Lung (tissue), 11 donors: ENCODE measurements at regions not wholly inside any gene's neighbourhood (a gene's known extent, or its start where the extent isn't known, plus 50 kb on each side); places are given as distances from the start of the nearest gene placed in this dataset.

Experiments
- ATAC-seq: fragments of 200-7000 bp; cut with Tn5 transposase; one replicate; pipeline ENCODE4 v1.9.1; 2020; ENCODE audit warnings: moderate number of reproducible peaks; ENCODE audit not compliant: insufficient read depth, low FRiP score
- DNase-seq, 3 donors: peaks; one replicate each; pipeline ENCODE4 v3.0.0-alpha.2; 2013 to 2017
- H3K27ac ChIP-seq, 2 donors: one replicate each; pipeline ENCODE4 v1.5.1; 2013; ENCODE audit warnings: mild to moderate bottlenecking in 2 of 2, moderate library complexity in 2 of 2, control low read depth in 1 of 2, inconsistent platforms in 1 of 2, low read depth in 1 of 2, low read length in 1 of 2
- H3K27me3 ChIP-seq, 3 donors: one replicate each; pipeline ENCODE4 v1.5.1; 2013; ENCODE audit warnings: low read length in 2 of 3; ENCODE audit not compliant: control insufficient read depth in 3 of 3, insufficient read depth in 3 of 3
- H3K36me3 ChIP-seq, 4 donors: one replicate each; pipeline ENCODE4 v1.5.1; 2013; ENCODE audit warnings: low read length in 4 of 4, mild to moderate bottlenecking in 1 of 4, moderate library complexity in 1 of 4; ENCODE audit not compliant: control insufficient read depth in 4 of 4, insufficient read depth in 4 of 4
- H3K4me1 ChIP-seq, 5 donors: one replicate each; pipeline ENCODE4 v1.5.1; 2013; ENCODE audit warnings: low read length in 5 of 5, mild to moderate bottlenecking in 2 of 5, moderate library complexity in 1 of 5; ENCODE audit not compliant: control insufficient read depth in 5 of 5, insufficient read depth in 5 of 5
- H3K4me3 ChIP-seq: one replicate; pipeline ENCODE4 v1.5.1; 2013; ENCODE audit warnings: mild to moderate bottlenecking, control low read depth, moderate library complexity
- H3K9ac ChIP-seq, 2 donors: one replicate each; pipeline ENCODE4 v1.5.1; 2013; ENCODE audit warnings: low read length in 2 of 2, control low read depth in 1 of 2; ENCODE audit not compliant: insufficient read depth in 1 of 2
- H3K9me3 ChIP-seq, 4 donors: one replicate each; pipeline ENCODE4 v1.5.1; 2013; ENCODE audit warnings: low read length in 3 of 4, mild to moderate bottlenecking in 1 of 4, moderate library complexity in 1 of 4; ENCODE audit not compliant: control insufficient read depth in 4 of 4, insufficient read depth in 3 of 4
- CTCF ChIP-seq: IDR thresholded peaks from 2 replicates; pipeline ENCODE4 v1.5.1; 2012; ENCODE audit warnings: mild to moderate bottlenecking; ENCODE audit errors: control extremely low read depth, extremely low read depth
- WGBS, 2 donors: extraction: QIAGEN DNeasy Blood & Tissue Kit; methylation state at CpG; one replicate each; pipeline ENCODE4 v1.1.7; 2013; 5-methylcytosine and 5-hydroxymethylcytosine counted together
- donor health status: control.
- donor health status: control.
- donor health status: Bipolar disorder and iron deficiency.
- donor health status: healthy.
- donor health status: DM: yes; HTN: yes; CAD: no.

DNA sequence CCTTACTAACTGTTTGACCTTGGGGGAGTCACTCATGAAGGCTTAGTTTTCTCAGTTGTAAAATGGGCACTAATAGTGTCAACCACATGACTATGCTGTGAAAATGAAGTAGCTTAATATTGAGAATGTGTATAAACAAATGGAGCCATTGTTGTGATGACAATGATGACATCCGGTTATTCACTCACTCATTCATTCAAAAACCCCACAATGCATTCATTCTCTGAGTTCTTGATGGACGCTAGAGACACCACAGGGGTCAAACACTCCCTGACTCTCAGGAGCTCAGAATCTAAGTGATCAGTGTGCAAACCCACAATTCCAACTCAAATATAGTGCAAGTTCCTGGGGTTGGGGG is 138.9 kb downstream of the FOXD2 start:
- no peak overlapping the region for H3K9ac ChIP-seq
- WGBS, 2 donors = 46 to 50% methylated on average over 2 of the region's 2 CpGs
- H3K4me3 ChIP-seq = no peak overlapping the region
- no peak for ATAC-seq
- no peaks in the 10 kb centered on the region for H3K27me3 ChIP-seq
- DNase-seq = no peak
- no peaks in the 10 kb centered on the region for H3K36me3 ChIP-seq
- H3K9me3 ChIP-seq = no peaks in the 10 kb centered on the region
- H3K4me1 ChIP-seq = peaks cover 0 to 37% (median 17%) of the 10 kb centered on the region in 5 donors
- TF ChIP-seq CTCF = no peak
- H3K27ac ChIP-seq = no peak overlapping the region

- Histone ChIP-seq H3K9me3 (no peaks in the 10 kb centered on the region), H3K27ac (peak overlapping the region in 1 of 2 donors; percentile 23), H3K9ac (no peak overlapping the region), H3K4me1 (peaks cover 0 to 37% (median 17%) of the 10 kb centered on the region in 5 donors), H3K4me3 (no peak overlapping the region), H3K36me3 (no peaks in the 10 kb centered on the region), H3K27me3 (no peaks in the 10 kb centered on the region)
- ATAC-seq (no peak), DNase-seq (peak in 1 of 3 donors; percentile 56)
- 76 to 81% methylated on average over 12 of the region's 12 CpGs for WGBS, 2 donors
- TF ChIP-seq CTCF = no peak
Measured at GRCh38 chr1:47577303-47578025, 139.6 kb downstream of the FOXD2 start.

GRCh38 chr1:47578026-47578720 is 140.3 kb downstream of the FOXD2 start:
- Histone ChIP-seq H3K27me3 (peaks cover 0 to 3% (median 0%) of the 10 kb centered on the region in 3 donors), H3K9me3 (no peaks in the 10 kb centered on the region), H3K4me3 (no peak overlapping the region), H3K4me1 (peaks cover 0 to 35% (median 17%) of the 10 kb centered on the region in 5 donors), H3K9ac (no peak overlapping the region), H3K36me3 (no peaks in the 10 kb centered on the region), H3K27ac (peak overlapping the region in 1 of 2 donors; percentile 34)
- ATAC-seq (peak; percentile 15), DNase-seq (peak; percentile 83 to 88 (median 88))
- 35 to 52% methylated on average over 19 of the region's 19 CpGs for WGBS, 2 donors
- TF ChIP-seq CTCF = no peak
